BE2C (cell line): ENCODE measurements at regions not wholly inside any gene's neighbourhood (a gene's known extent, or its start where the extent isn't known, plus 50 kb on each side); places are given as distances from the start of the nearest gene placed in this dataset.
"Not testable (repeated sequence)": the region's sequence is repeated elsewhere in the genome, so short reads cannot be mapped to it uniquely, and the experiment has no call there.

Source experiments
- DNase-seq: peaks from one replicate; pipeline ENCODE4 v3.0.0-alpha.2; 2020
- H3K27me3 ChIP-seq: fragments of 250-450 bp; sonication (Bioruptor Pico); 2 replicates; pipeline ENCODE4 v1.5.1; 2020; ENCODE audit warnings: mild to moderate bottlenecking
- H3K36me3 ChIP-seq: fragments of 250-450 bp; sonication (Bioruptor Pico); 2 replicates; pipeline ENCODE4 v1.5.1; 2020; ENCODE audit warnings: mild to moderate bottlenecking
- H3K4me1 ChIP-seq: fragments of 250-450 bp; sonication (Bioruptor Pico); 2 replicates; pipeline ENCODE4 v1.5.1; 2020
- H3K4me3 ChIP-seq: 2 replicates; pipeline ENCODE4 v1.5.1; 2011; ENCODE audit warnings: low read depth, low read length
- H3K9me3 ChIP-seq: fragments of 250-450 bp; sonication (Bioruptor Pico); 2 replicates; pipeline ENCODE4 v1.5.1; 2020
- CTCF ChIP-seq: IDR thresholded peaks from 2 replicates; pipeline ENCODE4 v1.5.1; 2012; ENCODE audit warnings: mild to moderate bottlenecking, low read depth, low read length

- Histone ChIP-seq H3K36me3 (no peaks in the 10 kb centered on the region), H3K4me3 (no peak overlapping the region), H3K27me3 (no peaks in the 10 kb centered on the region), H3K4me1 (no peaks in the 10 kb centered on the region), H3K9me3 (no peaks in the 10 kb centered on the region)
- no peak for DNase-seq
- no peak for TF ChIP-seq CTCF
Measured at GRCh38 chr13:60679928-60680694, 283.1 kb downstream of the TDRD3 start.

GRCh38 chr13:60679131-60679530 is 282.1 kb downstream of the TDRD3 start:
- Histone ChIP-seq H3K9me3 (no peaks in the 10 kb centered on the region), H3K4me1 (no peaks in the 10 kb centered on the region), H3K27me3 (no peaks in the 10 kb centered on the region), H3K4me3 (no peak overlapping the region), H3K36me3 (no peaks in the 10 kb centered on the region)
- DNase-seq, result no peak
- TF ChIP-seq CTCF, result no peak

- Histone ChIP-seq H3K4me3 (no peak overlapping the region), H3K27me3 (no peaks in the 10 kb centered on the region), H3K4me1 (no peaks in the 10 kb centered on the region), H3K36me3 (no peaks in the 10 kb centered on the region), H3K9me3 (no peaks in the 10 kb centered on the region)
- no peak for DNase-seq
- no peak for TF ChIP-seq CTCF
Measured at GRCh38 chr13:60671386-60671785, 274.4 kb downstream of the TDRD3 start.

GRCh38 chr13:60663788-60664187 is 266.8 kb downstream of the TDRD3 start:
- no peak for DNase-seq
- no peaks in the 10 kb centered on the region for H3K27me3 ChIP-seq
- TF ChIP-seq CTCF, result no peak
- no peaks in the 10 kb centered on the region for H3K9me3 ChIP-seq
- H3K4me1 ChIP-seq, result no peaks in the 10 kb centered on the region
- no peak overlapping the region for H3K4me3 ChIP-seq
- no peaks in the 10 kb centered on the region for H3K36me3 ChIP-seq

- no peaks in the 10 kb centered on the region for H3K36me3 ChIP-seq
- no peaks in the 10 kb centered on the region for H3K4me1 ChIP-seq
- no peaks in the 10 kb centered on the region for H3K9me3 ChIP-seq
- DNase-seq, result no peak
- no peak overlapping the region for H3K4me3 ChIP-seq
- no peaks in the 10 kb centered on the region for H3K27me3 ChIP-seq
- no peak for TF ChIP-seq CTCF
Measured at GRCh38 chr13:60662595-60662994, 265.6 kb downstream of the TDRD3 start.

GRCh38 chr13:60661521-60661920 is 264.5 kb downstream of the TDRD3 start:
- no peaks in the 10 kb centered on the region for H3K36me3 ChIP-seq
- no peaks in the 10 kb centered on the region for H3K27me3 ChIP-seq
- no peaks in the 10 kb centered on the region for H3K4me1 ChIP-seq
- no peak for DNase-seq
- TF ChIP-seq CTCF, result no peak
- no peak overlapping the region for H3K4me3 ChIP-seq
- no peaks in the 10 kb centered on the region for H3K9me3 ChIP-seq

- H3K36me3 ChIP-seq, H3K4me1 ChIP-seq, DNase-seq, H3K9me3 ChIP-seq, H3K4me3 ChIP-seq, H3K27me3 ChIP-seq: not testable (repeated sequence)
Measured at GRCh38 chr13:60657586-60657985, 260.6 kb downstream of the TDRD3 start.
